Tibial artery (tissue), 4 donors: ENCODE measurements at regions not wholly inside any gene's neighbourhood (a gene's known extent, or its start where the extent isn't known, plus 50 kb on each side); places are given as distances from the start of the nearest gene placed in this dataset.
"Not testable (repeated sequence)": the region's sequence is repeated elsewhere in the genome, so short reads cannot be mapped to it uniquely, and the experiment has no call there.

Experiments used
- DNase-seq, 2 donors: peaks; one replicate each; pipeline ENCODE4 v3.0.0-alpha.2; 2019
- H3K27ac ChIP-seq, 2 donors: fragments of 200-600 bp; sonication (generic) in 1 of 2; 1 replicate in 1 of 2; 2 replicates in 1 of 2; pipeline ENCODE4 v1.5.1; 2018 to 2019; ENCODE audit warnings: mild to moderate bottlenecking in 1 of 2
- H3K27me3 ChIP-seq, 2 donors: fragments of 200-600 bp; sonication (generic) in 1 of 2; one replicate each; pipeline versions ENCODE4 v1.5.1 to v1.6.0; 2016 to 2019
- H3K36me3 ChIP-seq, 3 donors: fragments of 200-600 bp; sonication (generic) in 2 of 3; one replicate each; pipeline ENCODE4 v1.5.1; 2016 to 2019; ENCODE audit warnings: mild to moderate bottlenecking in 2 of 3
- H3K4me1 ChIP-seq, 4 donors: fragments of 200-600 bp; sonication (generic) in 2 of 4; 1 replicate in 3 of 4; 2 replicates in 1 of 4; pipeline ENCODE4 v1.5.1; 2016 to 2019
- H3K4me3 ChIP-seq, 2 donors: fragments of 200-600 bp; sonication (generic) in 1 of 2; 1 replicate in 1 of 2; 2 replicates in 1 of 2; pipeline ENCODE4 v1.5.1; 2018 to 2019; ENCODE audit warnings: mild to moderate bottlenecking in 2 of 2
- H3K9me3 ChIP-seq, 3 donors: fragments of 200-600 bp; sonication (generic) in 1 of 3; one replicate each; pipeline ENCODE4 v1.5.1; 2016 to 2019
- intact Hi-C: fragments of 100-400 bp; cut with DNase I; formaldehyde crosslinking; loops from one replicate; pipeline ENCODE4 v1.15.0; 2023; ENCODE audit warnings: low total_unique reads
- TF ChIP-seq, protein P1 (sequence below), 2 experiments: fragments of 200-600 bp in 1 of 2; fragments of 450-650 bp in 1 of 2; IDR thresholded peaks; one replicate each; pipeline ENCODE4 v1.5.1; 2017 to 2019; ENCODE audit warnings: antibody characterized with exemption in 2 of 2, mild to moderate bottlenecking in 1 of 2, moderate library complexity in 1 of 2

DNA sequence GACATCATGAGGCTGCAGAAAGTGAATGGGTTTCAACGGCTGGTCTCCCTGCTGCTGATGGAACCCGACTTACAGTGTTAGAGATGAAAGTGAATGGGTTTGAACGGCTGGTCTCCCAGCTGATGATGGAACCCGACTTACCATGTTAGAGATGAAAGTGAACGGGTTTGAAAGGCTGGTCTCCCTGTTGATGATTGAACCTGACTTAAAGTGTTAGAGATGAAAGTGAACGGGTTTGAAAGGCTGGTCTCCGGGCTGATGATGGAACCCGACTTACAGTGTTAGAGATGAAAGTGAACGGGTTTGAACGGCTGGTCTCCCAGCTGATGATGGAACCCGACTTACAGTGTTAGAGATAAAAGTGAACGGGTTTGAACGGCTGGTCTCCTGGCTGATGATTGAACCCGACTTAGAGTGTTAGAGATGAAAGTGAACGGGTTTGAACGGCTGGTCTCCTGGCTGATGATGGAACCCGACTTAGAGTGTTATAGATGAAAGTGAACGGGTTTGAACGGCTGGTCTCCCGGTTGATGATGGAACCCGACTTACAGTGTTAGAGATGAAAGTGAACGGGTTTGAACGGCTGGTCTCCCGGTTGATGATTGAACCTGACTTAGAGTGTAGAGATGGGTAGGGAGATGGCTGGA lies 76.1 kb upstream of the ALKAL2 start:
- TF ChIP-seq, protein P1, sequence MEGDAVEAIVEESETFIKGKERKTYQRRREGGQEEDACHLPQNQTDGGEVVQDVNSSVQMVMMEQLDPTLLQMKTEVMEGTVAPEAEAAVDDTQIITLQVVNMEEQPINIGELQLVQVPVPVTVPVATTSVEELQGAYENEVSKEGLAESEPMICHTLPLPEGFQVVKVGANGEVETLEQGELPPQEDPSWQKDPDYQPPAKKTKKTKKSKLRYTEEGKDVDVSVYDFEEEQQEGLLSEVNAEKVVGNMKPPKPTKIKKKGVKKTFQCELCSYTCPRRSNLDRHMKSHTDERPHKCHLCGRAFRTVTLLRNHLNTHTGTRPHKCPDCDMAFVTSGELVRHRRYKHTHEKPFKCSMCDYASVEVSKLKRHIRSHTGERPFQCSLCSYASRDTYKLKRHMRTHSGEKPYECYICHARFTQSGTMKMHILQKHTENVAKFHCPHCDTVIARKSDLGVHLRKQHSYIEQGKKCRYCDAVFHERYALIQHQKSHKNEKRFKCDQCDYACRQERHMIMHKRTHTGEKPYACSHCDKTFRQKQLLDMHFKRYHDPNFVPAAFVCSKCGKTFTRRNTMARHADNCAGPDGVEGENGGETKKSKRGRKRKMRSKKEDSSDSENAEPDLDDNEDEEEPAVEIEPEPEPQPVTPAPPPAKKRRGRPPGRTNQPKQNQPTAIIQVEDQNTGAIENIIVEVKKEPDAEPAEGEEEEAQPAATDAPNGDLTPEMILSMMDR (IDR thresholded peaks at IDR 0.05): no peak
- Histone ChIP-seq H3K4me3 (no peak overlapping the region), H3K36me3 (no peaks in the 10 kb centered on the region), H3K27me3 (no peaks in the 10 kb centered on the region), H3K4me1 (peaks cover 0 to 18% (median 7%) of the 10 kb centered on the region in 4 donors), H3K27ac (no peak overlapping the region), H3K9me3 (no peaks in the 10 kb centered on the region)
- no peak for DNase-seq
- intact Hi-C loops: no loop called here

- Histone ChIP-seq H3K27ac (no peak overlapping the region), H3K9me3 (no peaks in the 10 kb centered on the region), H3K27me3 (no peaks in the 10 kb centered on the region), H3K4me1 (peaks cover 0 to 18% (median 7%) of the 10 kb centered on the region in 4 donors), H3K4me3 (no peak overlapping the region), H3K36me3 (no peaks in the 10 kb centered on the region)
- TF ChIP-seq, protein P1 (IDR thresholded peaks at IDR 0.05): no peak
- intact Hi-C loops: no loop called here
- no peak for DNase-seq
Measured at GRCh38 chr2:362924-363323, 75.0 kb upstream of the ALKAL2 start.

- TF ChIP-seq, protein P1 (IDR thresholded peaks at IDR 0.05): no peak
Measured at GRCh38 chr2:360124-360523, 72.2 kb upstream of the ALKAL2 start.

DNA sequence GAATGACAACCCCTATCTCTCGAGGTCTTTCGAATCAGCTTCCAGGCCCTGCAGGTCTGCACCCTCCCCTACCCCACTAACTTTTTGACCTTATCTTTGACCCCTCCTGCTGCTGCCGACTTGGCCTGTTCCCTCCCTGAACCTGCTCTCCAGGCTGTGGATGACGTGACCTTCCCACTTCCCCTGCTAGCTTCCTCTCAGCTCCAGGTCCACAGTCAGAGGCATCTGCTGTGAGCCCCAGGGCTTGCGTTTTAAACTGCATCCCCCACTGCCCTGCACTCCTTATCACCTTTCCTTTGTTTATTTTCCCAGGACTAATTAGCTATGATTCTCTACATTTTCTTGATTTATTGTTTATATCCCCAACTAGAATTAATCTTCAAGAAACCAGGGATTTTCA lies 71.2 kb upstream of the ALKAL2 start:
- no peak overlapping the region for H3K4me3 ChIP-seq
- intact Hi-C loops: no loop called here
- H3K9me3 ChIP-seq: no peaks in the 10 kb centered on the region
- no peak for DNase-seq
- no peak overlapping the region for H3K27ac ChIP-seq
- H3K4me1 ChIP-seq: no peaks in the 10 kb centered on the region
- no peaks in the 10 kb centered on the region for H3K27me3 ChIP-seq
- TF ChIP-seq, protein P1 (IDR thresholded peaks at IDR 0.05): no peak
- no peaks in the 10 kb centered on the region for H3K36me3 ChIP-seq

More at GRCh38 chr2:360124-360523, 72.2 kb upstream of the ALKAL2 start:
- intact Hi-C loops: no loop called here
- no peaks in the 10 kb centered on the region for H3K27me3 ChIP-seq
- no peak for DNase-seq
- H3K9me3 ChIP-seq: no peaks in the 10 kb centered on the region
- no peaks in the 10 kb centered on the region for H3K36me3 ChIP-seq
- H3K4me3 ChIP-seq: no peak overlapping the region
- no peak overlapping the region for H3K27ac ChIP-seq
- no peaks in the 10 kb centered on the region for H3K4me1 ChIP-seq

DNA sequence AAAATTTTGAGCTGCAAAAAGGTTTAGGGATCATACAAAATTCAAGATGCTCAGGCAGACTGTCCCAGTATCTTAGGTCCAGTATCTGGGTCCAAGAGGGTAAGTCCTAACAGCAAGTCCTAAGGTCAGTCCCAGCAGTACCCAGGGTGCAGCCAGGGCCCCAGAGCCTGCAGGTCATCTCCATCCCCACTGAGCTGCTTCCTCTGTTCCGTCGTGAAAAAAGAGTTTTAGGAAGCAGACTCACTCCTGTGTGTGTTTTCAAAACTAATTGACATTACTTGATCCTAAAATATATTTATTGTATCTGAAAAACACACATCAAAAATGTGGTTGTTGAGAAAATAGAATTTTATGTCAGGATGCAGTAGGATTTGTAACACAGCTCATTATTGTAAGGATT lies 69.9 kb upstream of the ALKAL2 start:
- no peak for DNase-seq
- Histone ChIP-seq H3K4me3 (no peak overlapping the region), H3K27ac (no peak overlapping the region), H3K36me3 (no peaks in the 10 kb centered on the region), H3K4me1 (peaks cover 0 to 1% (median 0%) of the 10 kb centered on the region in 4 donors), H3K9me3 (no peaks in the 10 kb centered on the region), H3K27me3 (no peaks in the 10 kb centered on the region)
- intact Hi-C loops: no loop called here
- TF ChIP-seq, protein P1 (IDR thresholded peaks at IDR 0.05): no peak

DNA sequence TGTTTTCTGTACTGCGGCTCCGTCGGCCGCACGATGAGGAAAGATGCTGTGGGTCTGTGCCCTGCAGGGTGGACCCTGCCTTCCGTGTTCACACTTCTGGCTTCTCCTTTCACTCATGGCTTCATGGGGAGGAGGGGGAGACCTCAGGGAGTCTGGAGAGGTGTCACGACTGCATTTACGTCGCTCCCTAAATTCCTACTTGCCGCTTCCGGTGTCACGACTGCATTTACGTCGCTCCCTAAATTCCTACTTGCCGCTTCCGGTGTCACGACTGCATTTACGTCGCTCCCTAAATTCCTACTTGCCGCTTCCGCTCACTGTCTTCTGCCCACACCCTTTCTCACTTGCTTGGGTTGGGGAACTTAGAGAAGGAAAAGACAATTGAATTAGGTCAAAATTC lies 68.4 kb upstream of the ALKAL2 start:
- H3K4me3 ChIP-seq, H3K9me3 ChIP-seq, DNase-seq, H3K27ac ChIP-seq, intact Hi-C loops, H3K36me3 ChIP-seq, H3K27me3 ChIP-seq, H3K4me1 ChIP-seq: not testable (repeated sequence)
